GM12878 (cell line): ENCODE measurements at regions not wholly inside any gene's neighbourhood (a gene's known extent, or its start where the extent isn't known, plus 50 kb on each side); places are given as distances from the start of the nearest gene placed in this dataset.

ENCODE experiments used
- BRCA1 ChIP-seq: IDR thresholded peaks from 2 replicates; pipeline ENCODE4 v1.6.1; 2011; ENCODE audit warnings: low read depth, low read length, improper control_type of control experiment
- SRF ChIP-seq, 2 experiments: IDR thresholded peaks; 2 replicates each; pipeline ENCODE4 v1.6.1; 2011; ENCODE audit warnings: low read depth in 2 of 2, low read length in 2 of 2, mild to moderate bottlenecking in 1 of 2, moderate library complexity in 1 of 2

DNA sequence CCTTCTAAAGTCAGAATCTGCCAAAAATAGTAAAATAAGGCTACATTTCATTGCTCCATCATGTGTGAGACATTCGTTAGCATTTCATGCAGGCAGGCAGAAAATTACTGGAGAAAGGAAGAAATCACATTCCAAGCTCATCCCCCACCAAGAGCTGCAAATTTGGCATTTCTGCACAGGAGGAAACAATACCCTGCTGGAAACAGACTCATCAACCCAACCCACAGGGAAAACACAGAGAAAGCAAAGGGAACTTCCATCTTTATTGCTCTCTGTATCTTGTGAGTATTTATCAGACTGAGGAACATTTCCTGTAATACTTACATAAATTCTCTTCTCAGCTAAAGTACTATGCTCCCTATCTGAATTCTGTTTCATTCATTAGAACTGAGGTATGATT is 95.7 kb downstream of the KCTD12 start:
- TF ChIP-seq SRF (IDR thresholded peaks at IDR 0.05; ENCODE audit: low read depth in 2 of 2, low read length in 2 of 2) (no peak), BRCA1 (no peak)
